Posterior cingulate gyrus (tissue), 11 donors: ENCODE measurements at regions not wholly inside any gene's neighbourhood (a gene's known extent, or its start where the extent isn't known, plus 50 kb on each side); places are given as distances from the start of the nearest gene placed in this dataset.

Experiments used
- DNase-seq, 10 donors: peaks; one replicate each; pipeline versions ENCODE4 v3.0.0 to v3.0.0-alpha.2; 2020 to 2021; ENCODE audit warnings: mixed read lengths in 3 of 10
- intact Hi-C: fragments of 100-400 bp; cut with DNase I; formaldehyde crosslinking; loops from one replicate; pipeline ENCODE4 v1.15.1; 2023

GRCh38 chr6:87873556-87873955 lies 171.5 kb upstream of the AKIRIN2 start:
- intact Hi-C loops = no loop called here
- no peak for DNase-seq

DNA sequence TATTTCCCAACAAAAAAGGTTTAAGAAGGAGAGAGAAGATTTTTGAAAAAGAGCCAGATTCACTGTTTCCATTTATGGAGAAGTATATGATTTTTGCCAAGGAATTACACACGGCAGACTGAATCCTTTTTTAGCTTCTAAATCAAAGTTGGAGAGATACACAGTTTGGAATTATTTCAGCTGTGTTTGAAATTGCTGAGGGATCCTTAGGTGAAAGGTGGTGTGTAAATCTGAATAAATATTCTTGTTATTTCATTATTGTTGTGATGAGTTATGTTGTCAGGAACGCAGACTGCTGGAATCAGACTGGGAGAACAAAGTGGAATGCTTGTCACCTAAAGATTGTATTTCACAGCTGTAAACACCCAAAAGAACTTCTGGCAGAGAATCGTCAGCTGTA lies 168.5 kb upstream of the AKIRIN2 start:
- intact Hi-C loops = no loop called here
- DNase-seq = no peak

DNA sequence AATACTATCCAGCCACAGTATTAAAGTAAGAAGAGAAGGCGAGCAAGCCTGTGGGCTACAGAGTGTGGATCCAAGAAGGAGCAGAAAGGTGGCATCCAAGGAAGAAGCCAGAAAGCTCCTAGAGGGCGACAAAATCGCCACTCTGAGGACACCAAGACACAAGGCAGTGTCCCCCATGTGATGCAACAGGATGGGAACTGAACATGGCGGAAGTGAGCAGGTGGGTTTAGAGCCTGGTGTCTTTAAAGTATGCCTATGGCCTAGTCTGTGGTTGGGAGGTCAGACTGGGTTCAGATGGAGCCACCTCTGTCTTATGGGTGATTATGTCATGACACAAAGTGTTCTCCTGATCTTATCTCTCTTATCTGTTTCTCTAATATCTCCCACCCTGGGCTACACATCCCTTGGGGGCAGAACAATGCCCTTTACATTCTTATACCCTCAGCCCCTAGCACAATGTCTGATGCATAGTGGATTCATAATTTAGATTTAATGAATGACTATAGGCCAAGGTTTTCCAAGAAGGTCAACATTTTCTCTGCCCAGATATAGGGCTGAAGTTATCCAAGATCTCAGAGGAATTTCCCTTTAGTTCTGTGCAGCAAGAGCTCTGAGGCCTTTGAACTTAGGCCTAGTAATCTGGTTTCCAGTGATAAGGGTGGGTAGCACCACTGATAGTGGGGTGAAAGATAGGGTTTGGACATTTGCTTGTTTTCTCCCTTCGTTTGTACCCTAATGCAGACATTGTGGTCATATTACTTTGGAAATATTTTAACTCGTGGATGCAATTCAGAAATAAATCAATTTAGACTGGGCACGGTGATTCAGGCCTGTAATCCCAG lies 167.3 kb upstream of the AKIRIN2 start:
- no peak for DNase-seq
- intact Hi-C loops = no loop called here

DNA sequence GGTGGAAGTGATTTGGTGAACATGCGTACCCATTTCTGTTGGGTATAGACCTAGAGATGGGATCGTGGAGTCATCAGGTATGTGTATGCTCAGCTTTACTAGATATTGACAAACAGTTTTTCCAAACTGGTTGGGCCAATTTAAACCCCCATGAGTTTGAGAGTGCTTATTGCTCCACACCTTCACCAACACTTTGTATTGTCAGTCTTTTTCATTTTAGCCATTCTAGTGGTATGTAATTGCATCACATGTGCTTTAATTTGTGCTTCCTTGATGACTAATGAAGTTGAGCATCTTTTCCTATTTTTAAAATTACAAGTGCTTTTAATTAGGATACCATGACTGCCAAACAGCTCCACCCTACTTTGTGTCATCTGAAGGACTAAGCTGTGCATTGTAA lies 158.9 kb upstream of the AKIRIN2 start:
- DNase-seq = no peak
- intact Hi-C loops = no loop called here

GRCh38 chr6:87858440-87858839 lies 156.4 kb upstream of the AKIRIN2 start:
- no peak for DNase-seq
- intact Hi-C loops = no loop called here

DNA sequence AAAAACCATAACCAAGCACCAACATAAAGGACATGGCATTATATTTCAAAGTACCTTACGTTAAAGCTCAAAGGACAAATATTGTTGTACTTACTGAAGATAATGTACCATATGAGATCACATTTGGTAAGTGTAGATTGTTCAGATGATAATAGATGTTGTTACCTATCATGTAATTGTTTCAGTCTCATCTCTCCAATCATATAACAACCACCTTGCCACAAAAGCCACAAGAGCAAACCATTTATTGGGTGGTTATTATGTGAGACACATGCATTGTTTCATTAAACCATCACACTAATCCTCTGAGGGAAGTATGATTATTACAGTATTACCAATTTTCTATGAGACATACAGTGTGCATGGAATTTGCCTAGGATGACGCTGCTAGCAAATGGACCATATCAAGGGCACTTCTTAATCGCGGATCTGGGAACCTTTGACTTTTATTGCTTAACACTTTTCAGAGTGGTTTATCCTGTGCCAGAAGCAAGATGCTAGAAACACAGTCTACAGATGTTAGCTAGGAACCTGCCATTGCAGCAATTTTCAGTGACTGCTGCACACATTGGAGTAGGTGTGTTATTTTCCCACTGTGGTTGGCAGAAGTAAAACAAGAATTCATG lies 149.8 kb upstream of the AKIRIN2 start:
- DNase-seq = no peak
- intact Hi-C loops = no loop called here

GRCh38 chr6:87848616-87849015 lies 146.6 kb upstream of the AKIRIN2 start:
- DNase-seq = no peak
- intact Hi-C loops = no loop called here

DNA sequence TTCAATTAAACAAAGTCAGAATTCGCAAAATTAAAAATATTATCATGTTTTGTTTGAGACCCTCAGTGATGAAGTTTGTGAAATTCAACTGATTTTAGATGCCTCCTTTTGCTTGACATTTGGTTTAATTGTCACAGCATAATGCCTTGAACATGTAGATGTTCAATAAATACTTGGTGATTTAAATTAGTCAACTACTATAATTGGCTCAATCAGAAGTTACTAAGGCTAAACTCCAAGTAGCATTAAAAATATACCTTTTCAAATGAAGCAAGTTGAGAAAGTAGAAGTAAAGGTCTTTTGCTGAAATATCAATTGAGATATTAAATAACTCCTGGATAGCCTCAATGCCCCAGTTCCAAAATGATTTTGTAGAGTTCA lies 145.8 kb upstream of the AKIRIN2 start:
- DNase-seq = no peak
- intact Hi-C loops = no loop called here

DNA sequence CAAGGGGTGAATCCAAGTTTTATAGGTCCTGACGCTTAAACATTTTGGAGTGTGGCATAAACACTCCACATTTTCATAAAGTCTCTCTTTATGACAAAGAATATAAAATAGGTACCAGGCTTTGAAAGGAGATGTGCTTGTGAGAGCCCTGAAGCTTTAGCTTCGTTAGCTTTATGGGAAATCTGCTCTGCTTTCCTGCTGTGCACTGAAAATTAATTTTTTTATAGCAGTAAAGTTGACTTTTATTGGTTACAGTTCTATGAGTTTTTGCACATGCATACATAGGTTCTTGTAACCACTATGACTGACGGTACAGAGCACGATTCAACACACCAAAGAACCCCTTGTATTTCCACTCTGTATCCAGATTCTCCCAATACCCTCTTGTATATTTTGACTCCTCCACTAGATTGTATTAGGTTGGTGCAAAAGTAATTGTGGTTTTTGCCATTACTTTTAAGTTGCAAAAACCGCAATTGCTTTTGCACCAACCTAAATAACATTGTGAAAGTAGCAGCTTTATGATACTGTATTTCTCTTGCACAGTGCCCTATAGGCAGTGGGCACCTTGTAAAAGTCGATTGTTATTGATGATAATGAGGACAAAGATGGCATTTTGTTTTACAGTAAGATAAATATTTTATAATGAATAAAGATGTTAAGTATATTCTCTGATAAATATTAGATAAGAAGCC lies 145.2 kb upstream of the AKIRIN2 start:
- intact Hi-C loops = no loop called here
- DNase-seq = no peak

GRCh38 chr6:87846434-87846833 lies 144.4 kb upstream of the AKIRIN2 start:
- no peak for DNase-seq
- intact Hi-C loops = no loop called here

- DNase-seq = no peak
These were observed 138.3 kb upstream of the AKIRIN2 start for GRCh38 chr6:87840324-87840723.

DNA sequence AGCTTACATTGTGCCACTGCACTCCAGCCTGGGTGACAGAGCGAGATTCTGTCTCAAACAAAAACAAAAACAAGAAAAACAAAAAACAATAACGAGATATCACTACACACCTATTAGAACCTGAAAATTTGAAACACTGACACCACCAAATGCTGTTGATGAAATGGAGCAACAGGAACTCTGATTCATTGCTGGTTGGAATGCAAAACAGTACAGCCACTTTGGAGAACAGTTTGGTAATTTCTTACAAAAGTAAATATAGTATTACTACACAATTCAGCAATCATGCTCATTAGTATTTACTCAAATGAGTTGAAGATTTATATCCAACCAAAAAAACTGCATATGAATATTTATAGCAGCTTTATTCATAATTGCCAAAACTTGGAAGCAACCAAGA lies 135.8 kb upstream of the AKIRIN2 start:
- intact Hi-C loops = loop anchor here (10.0 kb wide), 1 partner anchor 1037 kb away; no protein-coding TSS in a partner anchor
- no peak for DNase-seq

More at GRCh38 chr6:87840324-87840723, 138.3 kb upstream of the AKIRIN2 start:
- intact Hi-C loops = no loop called here

GRCh38 chr6:87837444-87837843 lies 135.4 kb upstream of the AKIRIN2 start:
- intact Hi-C loops = loop anchor here (10.0 kb wide), 1 partner anchor 1037 kb away; no protein-coding TSS in a partner anchor
- no peak for DNase-seq

DNA sequence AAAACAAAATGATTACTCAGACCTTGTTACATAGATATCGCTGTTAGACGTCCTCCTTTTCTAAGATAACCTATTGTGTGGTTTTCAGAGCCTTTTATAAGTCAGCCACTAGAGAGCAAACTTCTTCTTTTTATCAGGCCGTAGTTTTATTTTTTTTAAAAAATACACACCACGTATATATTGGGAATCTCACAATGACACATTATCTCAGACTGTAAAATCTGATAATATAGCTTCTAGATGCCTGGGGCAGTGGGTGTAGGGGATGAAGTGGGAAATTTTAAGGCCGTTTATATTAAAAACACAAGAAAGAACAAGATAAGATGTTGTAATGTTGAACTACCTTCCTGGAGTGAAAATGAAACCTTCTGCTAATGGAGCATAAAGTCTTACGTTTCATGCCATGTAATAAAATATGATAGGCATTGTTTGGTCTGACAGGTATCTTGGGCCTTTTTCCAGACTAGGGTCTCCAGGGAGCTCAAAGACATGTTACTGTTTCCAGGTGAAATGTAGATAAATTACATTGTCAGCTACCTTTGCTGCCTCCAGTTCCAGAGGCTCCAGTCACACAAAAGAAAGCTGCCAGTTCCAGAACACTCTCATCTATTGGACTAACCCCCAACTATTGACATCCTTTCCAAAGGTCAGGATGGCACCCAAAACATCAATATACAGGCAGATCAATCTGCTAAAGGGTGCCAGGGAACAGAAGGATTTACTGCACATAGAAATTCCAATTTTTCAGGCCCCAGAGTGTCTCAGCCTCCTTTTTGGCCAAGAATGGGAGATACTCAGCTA lies 130.2 kb upstream of the AKIRIN2 start:
- intact Hi-C loops = loop anchor here (10.0 kb wide), 1 partner anchor 1043 kb away; no protein-coding TSS in a partner anchor
- DNase-seq = no peak

DNA sequence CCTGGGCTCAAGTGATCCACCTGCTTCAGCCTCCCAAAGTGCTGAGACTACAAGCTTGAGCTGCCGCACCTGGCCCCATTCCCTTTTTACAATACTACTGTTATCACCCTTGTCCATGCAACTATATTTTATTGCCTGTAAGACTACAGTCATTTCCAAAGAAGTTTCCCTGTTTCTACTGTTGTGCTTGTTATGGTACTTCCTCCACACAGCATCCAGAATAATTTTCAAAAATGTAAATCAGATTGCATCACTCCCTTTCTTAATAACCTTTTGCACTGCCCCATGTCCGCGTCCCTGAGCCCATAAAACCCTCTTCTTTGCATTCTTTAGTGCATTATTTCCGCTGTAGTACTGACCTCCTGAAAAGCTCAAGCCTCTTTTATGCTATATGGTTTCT lies 128.9 kb upstream of the AKIRIN2 start:
- no peak for DNase-seq
- intact Hi-C loops = loop anchor here (10.0 kb wide), 1 partner anchor 1044 kb away; no protein-coding TSS in a partner anchor

DNA sequence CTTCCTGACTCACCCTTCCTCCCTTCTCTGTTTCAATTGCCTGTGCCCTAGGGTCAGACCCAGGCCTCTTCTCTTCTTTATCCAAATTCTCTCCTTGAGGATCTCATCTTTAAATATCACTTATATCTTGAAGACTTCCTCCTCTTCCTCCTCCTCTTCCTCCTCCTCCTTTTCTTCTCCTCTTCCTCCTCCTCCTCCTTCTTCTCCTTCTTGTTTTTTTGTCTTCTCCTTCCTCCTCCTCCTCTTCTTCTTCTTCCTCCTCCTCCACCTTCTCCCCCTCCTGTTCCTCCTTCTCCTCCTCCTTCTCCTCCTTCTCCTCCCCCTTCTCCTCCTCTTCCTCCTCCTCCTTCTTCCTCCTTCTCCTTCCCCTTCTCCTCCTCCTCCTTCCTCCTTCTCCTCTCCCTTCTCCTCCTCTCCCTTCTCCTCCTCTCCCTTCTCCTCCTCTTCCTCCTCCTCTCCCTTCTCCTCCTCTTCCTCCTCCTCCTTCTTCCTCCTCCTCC lies 127.6 kb upstream of the AKIRIN2 start:
- intact Hi-C loops = loop anchor here (10.0 kb wide), 1 partner anchor 1045 kb away; no protein-coding TSS in a partner anchor
- no peak for DNase-seq

GRCh38 chr6:87828044-87828443 lies 126.0 kb upstream of the AKIRIN2 start:
- no peak for DNase-seq
- intact Hi-C loops = no loop called here

DNA sequence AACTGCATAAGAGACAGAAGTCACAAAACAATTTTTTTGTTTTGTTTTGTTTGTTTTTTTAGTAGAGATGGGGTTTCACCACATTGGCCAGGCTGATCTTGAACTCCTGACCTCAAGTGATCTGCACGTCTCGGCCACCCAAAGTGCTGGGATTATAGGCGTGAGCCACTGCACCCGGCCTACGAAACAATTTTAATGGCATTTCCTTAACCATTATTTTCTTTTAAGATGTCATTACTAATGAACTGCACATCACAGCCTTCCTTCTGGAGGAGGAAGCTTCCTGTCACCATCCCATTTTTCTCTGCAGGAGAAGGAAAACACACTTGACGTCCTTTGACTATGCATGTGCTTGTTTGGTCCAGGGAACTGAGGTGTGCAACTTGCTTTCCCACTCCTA lies 125.3 kb upstream of the AKIRIN2 start:
- no peak for DNase-seq
- intact Hi-C loops = no loop called here

- no peak for DNase-seq
- intact Hi-C loops = no loop called here
These were observed 124.4 kb upstream of the AKIRIN2 start for GRCh38 chr6:87826424-87826823.

- intact Hi-C loops = no loop called here
- DNase-seq = no peak
These were observed 123.8 kb upstream of the AKIRIN2 start for GRCh38 chr6:87825821-87826221.
